ENCODE measurements at regions not wholly inside any gene's neighbourhood (a gene's known extent, or its start where the extent isn't known, plus 50 kb on each side); places are given as distances from the start of the nearest gene placed in this dataset.

- Mint-ChIP-seq H3K4me1 (peaks cover 3% of the 10 kb centered on the region), H3K27ac (ENCODE audit: unreplicated experiment) (no peak overlapping the region), H3K36me3 (ENCODE audit: low read depth) (no peaks in the 10 kb centered on the region)
Observed at GRCh38 chr3:30530084-30530483, 76.3 kb upstream of the TGFBR2 start.

GRCh38 chr3:30531017-30531570 lies 75.3 kb upstream of the TGFBR2 start:
- H3K4me1 Mint-ChIP-seq, result peaks cover 3% of the 10 kb centered on the region

More at GRCh38 chr3:30530084-30530483, 76.3 kb upstream of the TGFBR2 start:
- H3K27me3 Mint-ChIP-seq (ENCODE audit: low read depth), result no peaks in the 10 kb centered on the region
- TF ChIP-seq CTCF (conservative IDR thresholded peaks at IDR 0.05), result no peak
- H3K4me3 Mint-ChIP-seq, result no peak overlapping the region
- DNase-seq (ENCODE audit: low read depth, low spot score), result no peak
- peaks cover 8% of the 10 kb centered on the region for H3K9me3 Mint-ChIP-seq

GRCh38 chr3:30535525-30535924 lies 70.9 kb upstream of the TGFBR2 start:
- no peak for DNase-seq (ENCODE audit: low read depth, low spot score)
- TF ChIP-seq CTCF (conservative IDR thresholded peaks at IDR 0.05), result no peak
- Mint-ChIP-seq H3K27me3 (ENCODE audit: low read depth) (no peaks in the 10 kb centered on the region), H3K36me3 (ENCODE audit: low read depth) (no peaks in the 10 kb centered on the region), H3K9me3 (peaks cover 6% of the 10 kb centered on the region), H3K27ac (ENCODE audit: unreplicated experiment) (no peak overlapping the region), H3K4me1 (no peaks in the 10 kb centered on the region), H3K4me3 (no peak overlapping the region)

More at GRCh38 chr3:30531017-30531570, 75.3 kb upstream of the TGFBR2 start:
- Mint-ChIP-seq H3K4me3 (no peak overlapping the region), H3K36me3 (ENCODE audit: low read depth) (no peaks in the 10 kb centered on the region), H3K27ac (ENCODE audit: unreplicated experiment) (no peak overlapping the region), H3K27me3 (ENCODE audit: low read depth) (no peaks in the 10 kb centered on the region), H3K9me3 (peaks cover 6% of the 10 kb centered on the region)
- no peak for DNase-seq (ENCODE audit: low read depth, low spot score)
- no peak for TF ChIP-seq CTCF (conservative IDR thresholded peaks at IDR 0.05)

- H3K4me3 Mint-ChIP-seq, result no peak overlapping the region
- no peak overlapping the region for H3K27ac Mint-ChIP-seq (ENCODE audit: unreplicated experiment)
- H3K4me1 Mint-ChIP-seq, result peaks cover 8% of the 10 kb centered on the region
- H3K27me3 Mint-ChIP-seq (ENCODE audit: low read depth), result no peaks in the 10 kb centered on the region
- peaks cover 4% of the 10 kb centered on the region for H3K9me3 Mint-ChIP-seq
- no peak for TF ChIP-seq CTCF (conservative IDR thresholded peaks at IDR 0.05)
- H3K36me3 Mint-ChIP-seq (ENCODE audit: low read depth), result no peaks in the 10 kb centered on the region
- DNase-seq (ENCODE audit: low read depth, low spot score), result no peak
Observed at GRCh38 chr3:30538791-30539190, 67.6 kb upstream of the TGFBR2 start.

GRCh38 chr3:30539206-30539605 lies 67.2 kb upstream of the TGFBR2 start:
- Mint-ChIP-seq H3K4me3 (no peak overlapping the region), H3K27ac (ENCODE audit: unreplicated experiment) (no peak overlapping the region), H3K9me3 (peaks cover 7% of the 10 kb centered on the region), H3K27me3 (ENCODE audit: low read depth) (no peaks in the 10 kb centered on the region), H3K4me1 (peaks cover 12% of the 10 kb centered on the region), H3K36me3 (ENCODE audit: low read depth) (no peaks in the 10 kb centered on the region)
- DNase-seq (ENCODE audit: low read depth, low spot score), result no peak
- no peak for TF ChIP-seq CTCF (conservative IDR thresholded peaks at IDR 0.05)
